Thymus (tissue), 11 donors: ENCODE measurements at regions not wholly inside any gene's neighbourhood (a gene's known extent, or its start where the extent isn't known, plus 50 kb on each side); places are given as distances from the start of the nearest gene placed in this dataset.

Experiments used
- DNase-seq, 9 donors: peaks; one replicate each; pipeline ENCODE4 v3.0.0-alpha.2; 2013; ENCODE audit warnings: low spot score in 9 of 9, low read depth in 6 of 9, missing footprints in 1 of 9
- H3K27ac ChIP-seq, 2 donors: one replicate each; pipeline ENCODE4 v1.5.1; 2013; ENCODE audit warnings: control low read depth in 1 of 2, low read depth in 1 of 2, low read length in 1 of 2, mild to moderate bottlenecking in 1 of 2, moderate library complexity in 1 of 2
- H3K27me3 ChIP-seq, 2 donors: one replicate each; pipeline ENCODE4 v1.5.1; 2013; ENCODE audit warnings: low read length in 1 of 2; ENCODE audit not compliant: control insufficient read depth in 2 of 2, insufficient read depth in 1 of 2
- H3K36me3 ChIP-seq, 2 donors: one replicate each; pipeline ENCODE4 v1.5.1; 2013; ENCODE audit warnings: low read length in 1 of 2, mild to moderate bottlenecking in 1 of 2, moderate library complexity in 1 of 2; ENCODE audit not compliant: control insufficient read depth in 2 of 2, insufficient read depth in 2 of 2
- H3K4me1 ChIP-seq, 2 donors: one replicate each; pipeline ENCODE4 v1.5.1; 2013; ENCODE audit warnings: low read length in 2 of 2; ENCODE audit not compliant: control insufficient read depth in 2 of 2, insufficient read depth in 2 of 2
- H3K4me3 ChIP-seq, 2 donors: one replicate each; pipeline ENCODE4 v1.5.1; 2013; ENCODE audit warnings: low read length in 2 of 2, control low read depth in 1 of 2, mild to moderate bottlenecking in 1 of 2
- H3K9me3 ChIP-seq, 2 donors: one replicate each; pipeline ENCODE4 v1.5.1; 2013; ENCODE audit warnings: low read length in 1 of 2, mild to moderate bottlenecking in 1 of 2; ENCODE audit not compliant: control insufficient read depth in 2 of 2, insufficient read depth in 1 of 2
- whole genome bisulfite sequencing: extraction: QIAGEN DNeasy Blood & Tissue Kit; methylation state at CpG from one replicate; pipeline ENCODE4 v1.1.7; 2013; 5-methylcytosine and 5-hydroxymethylcytosine counted together
- donor health status: healthy.

- no peak for DNase-seq
- no peak overlapping the region for H3K4me3 ChIP-seq
- WGBS = 51% methylated on average over 5 of the region's 5 CpGs
- no peaks in the 10 kb centered on the region for H3K27me3 ChIP-seq
- no peaks in the 10 kb centered on the region for H3K9me3 ChIP-seq
- H3K27ac ChIP-seq = no peak overlapping the region
- peaks cover 0 to 7% of the 10 kb centered on the region in 2 donors for H3K4me1 ChIP-seq
- no peaks in the 10 kb centered on the region for H3K36me3 ChIP-seq
Observed at GRCh38 chr1:181391301-181391900, 91.9 kb upstream of the CACNA1E start.

GRCh38 chr1:181392133-181392532, 91.2 kb upstream of the CACNA1E start:
- H3K9me3 ChIP-seq = no peaks in the 10 kb centered on the region
- no peak overlapping the region for H3K4me3 ChIP-seq
- WGBS = 98% methylated on average over 1 of the region's 1 CpG
- no peak for DNase-seq
- H3K36me3 ChIP-seq = no peaks in the 10 kb centered on the region
- H3K27ac ChIP-seq = no peak overlapping the region
- H3K27me3 ChIP-seq = no peaks in the 10 kb centered on the region
- H3K4me1 ChIP-seq = peaks cover 0 to 7% of the 10 kb centered on the region in 2 donors

GRCh38 chr1:181392613-181393220, 90.6 kb upstream of the CACNA1E start:
- H3K36me3 ChIP-seq = no peaks in the 10 kb centered on the region
- H3K4me1 ChIP-seq = peaks cover 1 to 7% of the 10 kb centered on the region in 2 donors
- DNase-seq = no peak
- no peak overlapping the region for H3K27ac ChIP-seq
- H3K9me3 ChIP-seq = no peaks in the 10 kb centered on the region
- no peaks in the 10 kb centered on the region for H3K27me3 ChIP-seq
- no peak overlapping the region for H3K4me3 ChIP-seq
- WGBS = 91% methylated on average over 1 of the region's 1 CpG

GRCh38 chr1:181394766-181395165, 88.6 kb upstream of the CACNA1E start:
- WGBS = 96% methylated on average over 2 of the region's 2 CpGs
- H3K36me3 ChIP-seq = no peaks in the 10 kb centered on the region
- DNase-seq = no peak

GRCh38 chr1:181396171-181396670, 87.1 kb upstream of the CACNA1E start:
- WGBS = 45% methylated on average over 5 of the region's 5 CpGs
- peak in 4 of 9 donors; percentile 5 to 53 (median 8) for DNase-seq
- no peaks in the 10 kb centered on the region for H3K36me3 ChIP-seq
- peaks cover 2 to 7% of the 10 kb centered on the region in 2 donors for H3K4me1 ChIP-seq
- peak overlapping the region in 1 of 2 donors; percentile 74 for H3K27ac ChIP-seq
- no peak overlapping the region for H3K4me3 ChIP-seq
- peaks cover 0 to 2% of the 10 kb centered on the region in 2 donors for H3K27me3 ChIP-seq
- H3K9me3 ChIP-seq = no peaks in the 10 kb centered on the region

More at GRCh38 chr1:181394766-181395165, 88.6 kb upstream of the CACNA1E start:
- H3K27ac ChIP-seq = no peak overlapping the region
- H3K9me3 ChIP-seq = no peaks in the 10 kb centered on the region
- no peaks in the 10 kb centered on the region for H3K27me3 ChIP-seq
- peaks cover 2 to 7% of the 10 kb centered on the region in 2 donors for H3K4me1 ChIP-seq
- H3K4me3 ChIP-seq = no peak overlapping the region

GRCh38 chr1:181396811-181397210, 86.5 kb upstream of the CACNA1E start:
- Histone ChIP-seq H3K4me1 (peaks cover 2 to 7% of the 10 kb centered on the region in 2 donors), H3K27ac (no peak overlapping the region)
- WGBS = 96% methylated on average over 1 of the region's 1 CpG

GRCh38 chr1:181397845-181398244, 85.5 kb upstream of the CACNA1E start:
- Histone ChIP-seq H3K9me3 (no peaks in the 10 kb centered on the region), H3K36me3 (no peaks in the 10 kb centered on the region), H3K27me3 (peaks cover 0 to 2% of the 10 kb centered on the region in 2 donors), H3K27ac (peak overlapping the region in 1 of 2 donors; percentile 15), H3K4me1 (peaks cover 2 to 7% of the 10 kb centered on the region in 2 donors), H3K4me3 (no peak overlapping the region)
- DNase-seq = peak in 1 of 9 donors; percentile 23
- WGBS = 62% methylated on average over 3 of the region's 3 CpGs

More at GRCh38 chr1:181396811-181397210, 86.5 kb upstream of the CACNA1E start:
- DNase-seq = no peak
- no peaks in the 10 kb centered on the region for H3K36me3 ChIP-seq
- H3K4me3 ChIP-seq = no peak overlapping the region
- no peaks in the 10 kb centered on the region for H3K9me3 ChIP-seq
- peaks cover 0 to 2% of the 10 kb centered on the region in 2 donors for H3K27me3 ChIP-seq

GRCh38 chr1:181398544-181398943, 84.8 kb upstream of the CACNA1E start:
- peaks cover 2 to 7% of the 10 kb centered on the region in 2 donors for H3K4me1 ChIP-seq
- no peak for DNase-seq
- no peaks in the 10 kb centered on the region for H3K36me3 ChIP-seq
- H3K9me3 ChIP-seq = no peaks in the 10 kb centered on the region
- no peak overlapping the region for H3K4me3 ChIP-seq
- WGBS = 91% methylated on average over 4 of the region's 4 CpGs
- H3K27me3 ChIP-seq = peaks cover 0 to 2% of the 10 kb centered on the region in 2 donors
- no peak overlapping the region for H3K27ac ChIP-seq

GRCh38 chr1:181405584-181405983, 77.7 kb upstream of the CACNA1E start:
- 93% methylated on average over 2 of the region's 2 CpGs for WGBS
- no peak for DNase-seq
- Histone ChIP-seq H3K4me3 (no peak overlapping the region), H3K27me3 (no peaks in the 10 kb centered on the region), H3K9me3 (no peaks in the 10 kb centered on the region), H3K27ac (no peak overlapping the region), H3K36me3 (no peaks in the 10 kb centered on the region), H3K4me1 (no peaks in the 10 kb centered on the region)
